ENCODE measurements at regions not wholly inside any gene's neighbourhood (a gene's known extent, or its start where the extent isn't known, plus 50 kb on each side); places are given as distances from the start of the nearest gene placed in this dataset.

GRCh38 chr12:42855362-42855950 lies 265.9 kb upstream of the PRICKLE1 start:
- BruUV-seq (replicated peaks), result no TSS peak
- no peaks in the 10 kb centered on the region for H3K79me2 ChIP-seq (ENCODE audit: insufficient read depth, low read length)
- intact Hi-C loops (cut with micrococcal nuclease), result no loop called here
- POLR2A ChIA-PET, result no interaction called here
- RAD21 ChIA-PET (ENCODE audit: low non-redundant PET in 1 of 2, low total read pairs in 2 of 2, uncharacterized antibody in 2 of 2, unreplicated experiment in 2 of 2), result no interaction called here
- no peaks in the 10 kb centered on the region for H3K27me3 ChIP-seq (ENCODE audit: insufficient read depth, low read length)
- CTCF ChIA-PET, result no interaction called here
- H3K9me2 ChIP-seq (ENCODE audit: insufficient read depth), result no peaks in the 10 kb centered on the region
- DNase-seq (ENCODE audit: low read depth, low spot score), result no peak
- H3K36me3 ChIP-seq (ENCODE audit: control insufficient read depth in 1 of 2, insufficient read depth in 2 of 2, low read length in 2 of 2), result no peaks in the 10 kb centered on the region
- H3K4me3 ChIP-seq (replicated peaks in 1 of 2; ENCODE audit: low read depth in 1 of 2, low read length in 2 of 2), result no peak overlapping the region
- H4K20me1 ChIP-seq (ENCODE audit: insufficient read depth), result no peaks in the 10 kb centered on the region
- no peaks in the 10 kb centered on the region for H3K9me3 ChIP-seq (ENCODE audit: control insufficient read depth in 1 of 2, insufficient read depth in 1 of 2, low read depth in 1 of 2, low read length in 2 of 2)
- H2AFZ ChIP-seq (ENCODE audit: low read depth, low read length, poor library complexity, severe bottlenecking), result no peak overlapping the region
- no peak for ATAC-seq
- H3K4me2 ChIP-seq (ENCODE audit: low read length), result no peak overlapping the region
- no peak overlapping the region for H3K9ac ChIP-seq (ENCODE audit: low read length)
- no peaks in the 10 kb centered on the region for H3K4me1 ChIP-seq (ENCODE audit: control insufficient read depth in 1 of 2, insufficient read depth in 2 of 2, low read length in 2 of 2)
- TF ChIP-seq SIN3A (IDR thresholded peaks at IDR 0.05; ENCODE audit: low read depth) (no peak), CEBPB (IDR thresholded peaks at IDR 0.05; ENCODE audit: low read depth) (no peak), POLR2AphosphoS5 (IDR thresholded peaks at IDR 0.05; ENCODE audit: low read depth, low read length) (no peak), CBX3 (IDR thresholded peaks at IDR 0.05; ENCODE audit: low read depth) (no peak), ZFX (IDR thresholded peaks at IDR 0.05) (no peak)
- no peak overlapping the region for H3K27ac ChIP-seq (ENCODE audit: low read depth, low read length)

GRCh38 chr12:42854826-42855225 lies 265.3 kb upstream of the PRICKLE1 start:
- ATAC-seq (no peak), DNase-seq (ENCODE audit: low read depth, low spot score) (no peak)
- no peaks in the 10 kb centered on the region for H4K20me1 ChIP-seq (ENCODE audit: insufficient read depth)
- H3K4me3 ChIP-seq (replicated peaks in 1 of 2; ENCODE audit: low read depth in 1 of 2, low read length in 2 of 2), result no peak overlapping the region
- ChIA-PET RAD21 (ENCODE audit: low non-redundant PET in 1 of 2, low total read pairs in 2 of 2, uncharacterized antibody in 2 of 2, unreplicated experiment in 2 of 2) (no interaction called here), CTCF (interaction anchor here (0.6 kb wide), 1 partner anchor 1111 kb away, joined by 3 read pairs; no protein-coding TSS in a partner anchor), POLR2A (no interaction called here)
- no peaks in the 10 kb centered on the region for H3K36me3 ChIP-seq (ENCODE audit: control insufficient read depth in 1 of 2, insufficient read depth in 2 of 2, low read length in 2 of 2)
- H3K4me2 ChIP-seq (ENCODE audit: low read length), result no peak overlapping the region
- intact Hi-C loops (cut with micrococcal nuclease), result no loop called here
- no TSS peak for BruUV-seq (replicated peaks)
- H3K9me3 ChIP-seq (ENCODE audit: control insufficient read depth in 1 of 2, insufficient read depth in 1 of 2, low read depth in 1 of 2, low read length in 2 of 2), result no peaks in the 10 kb centered on the region
- no peaks in the 10 kb centered on the region for H3K4me1 ChIP-seq (ENCODE audit: control insufficient read depth in 1 of 2, insufficient read depth in 2 of 2, low read length in 2 of 2)
- H2AFZ ChIP-seq (ENCODE audit: low read depth, low read length, poor library complexity, severe bottlenecking), result no peak overlapping the region
- H3K9me2 ChIP-seq (ENCODE audit: insufficient read depth), result no peaks in the 10 kb centered on the region
- no peak overlapping the region for H3K9ac ChIP-seq (ENCODE audit: low read length)
- H3K79me2 ChIP-seq (ENCODE audit: insufficient read depth, low read length), result no peaks in the 10 kb centered on the region
- no peak for TF ChIP-seq SRF (IDR thresholded peaks at IDR 0.05; ENCODE audit: low read depth)
- no peaks in the 10 kb centered on the region for H3K27me3 ChIP-seq (ENCODE audit: insufficient read depth, low read length)
- no peak overlapping the region for H3K27ac ChIP-seq (ENCODE audit: low read depth, low read length)
